Suppressor macrophage treated with lipopolysaccharide for 1 hour (primary cell): ENCODE measurements at regions not wholly inside any gene's neighbourhood (a gene's known extent, or its start where the extent isn't known, plus 50 kb on each side); places are given as distances from the start of the nearest gene placed in this dataset.

Source experiments
- DNase-seq, 3 donors: peaks; one replicate each; pipeline ENCODE4 v3.0.0-alpha.2; 2020 to 2022

- DNase-seq: no peak
Measured at GRCh38 chr5:125012727-125013451, 266.4 kb upstream of the ZNF608 start.

GRCh38 chr5:125014202-125014601 lies 267.8 kb upstream of the ZNF608 start:
- DNase-seq: no peak

GRCh38 chr5:125017796-125018195 lies 271.4 kb upstream of the ZNF608 start:
- no peak for DNase-seq

GRCh38 chr5:125023673-125024072 lies 277.2 kb upstream of the ZNF608 start:
- no peak for DNase-seq

GRCh38 chr5:125026867-125027731 lies 280.7 kb upstream of the ZNF608 start:
- no peak for DNase-seq

- DNase-seq: no peak
Measured at GRCh38 chr5:125032286-125032685, 285.8 kb upstream of the ZNF608 start.

- no peak for DNase-seq
Measured at GRCh38 chr5:125033602-125034001, 287.2 kb upstream of the ZNF608 start.

- DNase-seq: no peak
Measured at GRCh38 chr5:125034331-125034730, 287.9 kb upstream of the ZNF608 start.

GRCh38 chr5:125036494-125036893 lies 290.1 kb upstream of the ZNF608 start:
- DNase-seq: no peak

- DNase-seq: no peak
Measured at GRCh38 chr5:125037020-125037419, 290.6 kb upstream of the ZNF608 start.

GRCh38 chr5:125037530-125037929 lies 291.1 kb upstream of the ZNF608 start:
- DNase-seq: no peak

GRCh38 chr5:125038477-125038876 lies 292.0 kb upstream of the ZNF608 start:
- DNase-seq: no peak

GRCh38 chr5:125041798-125042197 lies 295.4 kb upstream of the ZNF608 start:
- no peak for DNase-seq

- DNase-seq: peak in 2 of 3 donors; percentile 8 to 22
Measured at GRCh38 chr5:125042261-125042890, 295.9 kb upstream of the ZNF608 start.

GRCh38 chr5:125043781-125044391 lies 297.4 kb upstream of the ZNF608 start:
- DNase-seq: no peak

- DNase-seq: peak in 1 of 3 donors; percentile 11
Measured at GRCh38 chr5:125044491-125045282, 298.2 kb upstream of the ZNF608 start.

GRCh38 chr5:125045646-125046045 lies 299.2 kb upstream of the ZNF608 start:
- peak in 2 of 3 donors; percentile 18 to 38 for DNase-seq

GRCh38 chr5:125046838-125047237 lies 300.4 kb upstream of the ZNF608 start:
- no peak for DNase-seq

GRCh38 chr5:125047871-125048270 lies 301.4 kb upstream of the ZNF608 start:
- no peak for DNase-seq

- no peak for DNase-seq
Measured at GRCh38 chr5:125049721-125050702, 303.6 kb upstream of the ZNF608 start.

GRCh38 chr5:125050926-125051325 lies 304.5 kb upstream of the ZNF608 start:
- DNase-seq: no peak
